OCI-LY3 (cell line): ENCODE measurements at regions not wholly inside any gene's neighbourhood (a gene's known extent, or its start where the extent isn't known, plus 50 kb on each side); places are given as distances from the start of the nearest gene placed in this dataset.

Experiments
- H2AFZ ChIP-seq: fragments of 200-600, 300-600 bp; shearing (Covaris generic); 2 replicates; pipeline ENCODE4 v1.6.0; 2014; ENCODE audit warnings: antibody characterized with exemption, low read depth, low read length
- H3K27ac ChIP-seq: fragments of 200-600, 300-600 bp; sonication (generic); 2 replicates; pipeline ENCODE4 v1.5.1; 2014; ENCODE audit warnings: mild to moderate bottlenecking, low read length, moderate library complexity, mixed read lengths
- H3K27me3 ChIP-seq: fragments of 200-600, 300-600 bp; sonication (generic); 2 replicates; pipeline ENCODE4 v1.6.1; 2014; ENCODE audit warnings: low read depth, low read length, mixed read lengths
- H3K36me3 ChIP-seq: fragments of 200-600, 300-600 bp; sonication (generic); replicated peaks from 2 replicates; pipeline ENCODE3; 2014; ENCODE audit warnings: low read depth, low read length, mixed read lengths
- H3K4me1 ChIP-seq: fragments of 300-600, 200-600 bp; sonication (generic); 2 replicates; pipeline ENCODE4 v1.6.1; 2014; ENCODE audit warnings: low read length, mixed read lengths
- H3K4me2 ChIP-seq: fragments of 200-600, 300-600 bp; sonication (generic); 2 replicates; pipeline ENCODE4 v1.6.1; 2014; ENCODE audit warnings: low read length, mixed read lengths
- H3K4me3 ChIP-seq: fragments of 300-600, 200-600 bp; sonication (generic); 2 replicates; pipeline ENCODE4 v1.5.1; 2014; ENCODE audit warnings: antibody characterized with exemption, mild to moderate bottlenecking, low read length, moderate library complexity
- H3K79me2 ChIP-seq: fragments of 300-600, 200-600 bp; shearing (Covaris generic); 2 replicates; pipeline ENCODE4 v1.6.1; 2014; ENCODE audit warnings: mild to moderate bottlenecking, low read length, mixed read lengths
- H3K9ac ChIP-seq: fragments of 300-600, 200-600 bp; shearing (Covaris generic); 2 replicates; pipeline ENCODE4 v1.6.0; 2014; ENCODE audit warnings: mild to moderate bottlenecking, low read length, moderate library complexity
- H3K9me3 ChIP-seq: fragments of 200-600, 300-600 bp; shearing (Covaris generic); 2 replicates; pipeline ENCODE4 v1.6.1; 2014; ENCODE audit warnings: low read length, mixed read lengths; ENCODE audit not compliant: insufficient read depth
- H4K20me1 ChIP-seq: fragments of 200-600, 300-600 bp; sonication (generic); 2 replicates; pipeline ENCODE4 v1.6.1; 2016; ENCODE audit warnings: low read length, mixed read lengths; ENCODE audit not compliant: insufficient read depth
- EZH2phosphoT487 ChIP-seq: fragments of 200-600 bp; shearing (Covaris generic); IDR thresholded peaks from 2 replicates; pipeline ENCODE4 v1.6.1; 2018; ENCODE audit warnings: antibody characterized with exemption, mixed run types, low read depth
- TF ChIP-seq, protein P1 (sequence below): fragments of 200-600, 300-600 bp; sonication (generic); IDR thresholded peaks from 2 replicates; pipeline ENCODE4 v1.5.1; 2014; ENCODE audit warnings: antibody characterized with exemption, low read length, low read depth

- H3K79me2 ChIP-seq, result no peaks in the 10 kb centered on the region
- TF ChIP-seq, protein P1, sequence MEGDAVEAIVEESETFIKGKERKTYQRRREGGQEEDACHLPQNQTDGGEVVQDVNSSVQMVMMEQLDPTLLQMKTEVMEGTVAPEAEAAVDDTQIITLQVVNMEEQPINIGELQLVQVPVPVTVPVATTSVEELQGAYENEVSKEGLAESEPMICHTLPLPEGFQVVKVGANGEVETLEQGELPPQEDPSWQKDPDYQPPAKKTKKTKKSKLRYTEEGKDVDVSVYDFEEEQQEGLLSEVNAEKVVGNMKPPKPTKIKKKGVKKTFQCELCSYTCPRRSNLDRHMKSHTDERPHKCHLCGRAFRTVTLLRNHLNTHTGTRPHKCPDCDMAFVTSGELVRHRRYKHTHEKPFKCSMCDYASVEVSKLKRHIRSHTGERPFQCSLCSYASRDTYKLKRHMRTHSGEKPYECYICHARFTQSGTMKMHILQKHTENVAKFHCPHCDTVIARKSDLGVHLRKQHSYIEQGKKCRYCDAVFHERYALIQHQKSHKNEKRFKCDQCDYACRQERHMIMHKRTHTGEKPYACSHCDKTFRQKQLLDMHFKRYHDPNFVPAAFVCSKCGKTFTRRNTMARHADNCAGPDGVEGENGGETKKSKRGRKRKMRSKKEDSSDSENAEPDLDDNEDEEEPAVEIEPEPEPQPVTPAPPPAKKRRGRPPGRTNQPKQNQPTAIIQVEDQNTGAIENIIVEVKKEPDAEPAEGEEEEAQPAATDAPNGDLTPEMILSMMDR, result no peak
- TF ChIP-seq EZH2phosphoT487, result no peak
- H3K4me1 ChIP-seq, result peaks cover 10% of the 10 kb centered on the region
- H3K9ac ChIP-seq, result no peak overlapping the region
- no peaks in the 10 kb centered on the region for H3K36me3 ChIP-seq
- H3K9me3 ChIP-seq, result no peaks in the 10 kb centered on the region
- no peaks in the 10 kb centered on the region for H3K27me3 ChIP-seq
- H3K4me3 ChIP-seq, result no peak overlapping the region
- H3K4me2 ChIP-seq, result no peak overlapping the region
- H2AFZ ChIP-seq, result no peak overlapping the region
- no peaks in the 10 kb centered on the region for H4K20me1 ChIP-seq
- no peak overlapping the region for H3K27ac ChIP-seq
Observed at GRCh38 chr3:30945291-30945690, 50.8 kb upstream of the GADL1 start.

- Histone ChIP-seq H3K9me3 (no peaks in the 10 kb centered on the region), H3K4me2 (no peak overlapping the region), H3K4me1 (peaks cover 10% of the 10 kb centered on the region), H4K20me1 (no peaks in the 10 kb centered on the region), H3K79me2 (no peaks in the 10 kb centered on the region), H3K27ac (no peak overlapping the region), H3K9ac (no peak overlapping the region), H3K27me3 (no peaks in the 10 kb centered on the region), H2AFZ (no peak overlapping the region), H3K36me3 (no peaks in the 10 kb centered on the region), H3K4me3 (no peak overlapping the region)
- TF ChIP-seq EZH2phosphoT487, result no peak
- TF ChIP-seq, protein P1, result no peak
Observed at GRCh38 chr3:30948426-30948825, 54.0 kb upstream of the GADL1 start.

DNA sequence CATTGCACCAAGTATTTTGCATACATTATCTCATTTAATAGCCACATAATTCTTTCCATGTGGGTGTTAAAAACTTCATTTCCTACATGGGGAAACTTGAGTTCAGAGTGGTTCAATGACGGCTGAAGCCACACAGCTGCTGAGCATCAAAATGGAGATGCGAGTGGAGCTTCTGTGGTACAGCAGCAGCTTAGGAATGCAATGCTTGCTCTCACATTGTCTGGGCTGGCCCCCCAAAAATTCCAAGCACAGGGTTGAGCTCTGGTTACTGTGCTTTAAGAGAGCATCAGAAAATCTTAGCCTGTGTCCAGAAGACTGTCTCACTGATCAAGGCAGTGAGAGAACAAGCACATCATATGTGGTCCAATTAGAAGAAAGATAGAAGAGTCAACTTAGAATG, 57.4 kb upstream of the GADL1 start:
- H3K4me3 ChIP-seq, result no peak overlapping the region
- H2AFZ ChIP-seq, result no peak overlapping the region
- no peak overlapping the region for H3K4me2 ChIP-seq
- H3K79me2 ChIP-seq, result no peaks in the 10 kb centered on the region
- no peaks in the 10 kb centered on the region for H3K36me3 ChIP-seq
- no peak overlapping the region for H3K27ac ChIP-seq
- no peaks in the 10 kb centered on the region for H3K9me3 ChIP-seq
- H4K20me1 ChIP-seq, result no peaks in the 10 kb centered on the region
- no peak overlapping the region for H3K9ac ChIP-seq
- TF ChIP-seq, protein P1, result no peak
- no peak for TF ChIP-seq EZH2phosphoT487
- H3K27me3 ChIP-seq, result no peaks in the 10 kb centered on the region
- H3K4me1 ChIP-seq, result peaks cover 10% of the 10 kb centered on the region

DNA sequence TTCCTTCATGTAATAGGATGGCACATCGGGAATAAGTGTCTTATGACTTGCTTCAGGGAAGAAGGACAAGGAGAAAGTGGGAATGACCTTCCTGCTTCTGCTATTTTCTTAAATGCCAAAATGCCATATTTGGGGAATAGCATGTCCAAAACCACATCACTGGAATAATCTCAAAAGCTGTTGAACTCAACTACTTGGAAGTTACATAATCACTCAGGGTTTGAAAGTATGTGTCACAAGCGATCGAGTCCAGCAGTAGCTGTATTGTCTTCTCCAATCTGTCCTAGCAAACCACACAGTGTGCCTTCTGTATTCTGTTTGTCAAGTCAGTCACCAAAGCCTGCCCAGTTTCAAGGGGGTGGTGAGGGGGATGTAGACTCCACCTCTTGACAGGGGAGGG, 58.3 kb upstream of the GADL1 start:
- Histone ChIP-seq H3K4me1 (peaks cover 10% of the 10 kb centered on the region), H3K4me2 (no peak overlapping the region), H3K4me3 (no peak overlapping the region), H3K27me3 (no peaks in the 10 kb centered on the region), H3K9me3 (no peaks in the 10 kb centered on the region), H3K79me2 (no peaks in the 10 kb centered on the region), H3K9ac (no peak overlapping the region), H2AFZ (no peak overlapping the region), H4K20me1 (no peaks in the 10 kb centered on the region), H3K27ac (no peak overlapping the region), H3K36me3 (no peaks in the 10 kb centered on the region)
- TF ChIP-seq, protein P1, result no peak
- no peak for TF ChIP-seq EZH2phosphoT487
